ENCODE measurements at regions not wholly inside any gene's neighbourhood (a gene's known extent, or its start where the extent isn't known, plus 50 kb on each side); places are given as distances from the start of the nearest gene placed in this dataset.

GRCh38 chr1:72848997-72849396 lies 566.7 kb upstream of the NEGR1 start:
- Mint-ChIP-seq H3K27me3 (no peaks in the 10 kb centered on the region), H3K36me3 (ENCODE audit: low read depth) (no peaks in the 10 kb centered on the region), H3K9me3 (peaks cover 1% of the 10 kb centered on the region), H3K27ac (no peak overlapping the region), H3K4me1 (ENCODE audit: low read depth) (no peaks in the 10 kb centered on the region), H3K4me3 (no peak overlapping the region)
- CTCF ChIA-PET = no interaction called here
- no peak for DNase-seq
- no peak for TF ChIP-seq CTCF (IDR thresholded peaks at IDR 0.05)
- intact Hi-C loops (cut with micrococcal nuclease) = no loop called here
- ATAC-seq = no peak
- POLR2A ChIA-PET = no interaction called here

GRCh38 chr1:72847651-72848050 lies 565.3 kb upstream of the NEGR1 start:
- Mint-ChIP-seq H3K27ac (no peak overlapping the region), H3K4me1 (ENCODE audit: low read depth) (no peaks in the 10 kb centered on the region), H3K36me3 (ENCODE audit: low read depth) (no peaks in the 10 kb centered on the region), H3K27me3 (no peaks in the 10 kb centered on the region), H3K4me3 (no peak overlapping the region), H3K9me3 (peaks cover 1% of the 10 kb centered on the region)
- ChIA-PET CTCF (no interaction called here), POLR2A (no interaction called here)
- intact Hi-C loops (cut with micrococcal nuclease) = no loop called here
- no peak for ATAC-seq
- no peak for TF ChIP-seq CTCF (IDR thresholded peaks at IDR 0.05)
- no peak for DNase-seq

- no peaks in the 10 kb centered on the region for H3K36me3 Mint-ChIP-seq (ENCODE audit: low read depth)
- ChIA-PET POLR2A (no interaction called here), CTCF (no interaction called here)
- DNase-seq = no peak
- TF ChIP-seq CTCF (IDR thresholded peaks at IDR 0.05) = no peak
- ATAC-seq = no peak
- H3K27ac Mint-ChIP-seq = no peak overlapping the region
- intact Hi-C loops (cut with micrococcal nuclease) = no loop called here
- H3K4me1 Mint-ChIP-seq (ENCODE audit: low read depth) = no peaks in the 10 kb centered on the region
- H3K9me3 Mint-ChIP-seq = peaks cover 7% of the 10 kb centered on the region
- H3K27me3 Mint-ChIP-seq = no peaks in the 10 kb centered on the region
- H3K4me3 Mint-ChIP-seq = no peak overlapping the region
Observed at GRCh38 chr1:72846476-72847278, 564.3 kb upstream of the NEGR1 start.

GRCh38 chr1:72845981-72846380 lies 563.6 kb upstream of the NEGR1 start:
- intact Hi-C loops (cut with micrococcal nuclease) = no loop called here
- ATAC-seq = no peak
- no peak for DNase-seq
- no peak for TF ChIP-seq CTCF (IDR thresholded peaks at IDR 0.05)
- Mint-ChIP-seq H3K4me1 (ENCODE audit: low read depth) (no peaks in the 10 kb centered on the region), H3K27me3 (no peaks in the 10 kb centered on the region), H3K27ac (no peak overlapping the region), H3K4me3 (no peak overlapping the region), H3K36me3 (ENCODE audit: low read depth) (no peaks in the 10 kb centered on the region), H3K9me3 (peaks cover 9% of the 10 kb centered on the region)
- CTCF ChIA-PET = no interaction called here
- POLR2A ChIA-PET = no interaction called here

GRCh38 chr1:72845381-72845780 lies 563.0 kb upstream of the NEGR1 start:
- DNase-seq (no peak), ATAC-seq (no peak)
- H3K27ac Mint-ChIP-seq = no peak overlapping the region
- H3K36me3 Mint-ChIP-seq (ENCODE audit: low read depth) = no peaks in the 10 kb centered on the region
- intact Hi-C loops (cut with micrococcal nuclease) = no loop called here
- no peaks in the 10 kb centered on the region for H3K4me1 Mint-ChIP-seq (ENCODE audit: low read depth)
- H3K27me3 Mint-ChIP-seq = no peaks in the 10 kb centered on the region
- POLR2A ChIA-PET = no interaction called here
- CTCF ChIA-PET = no interaction called here
- peaks cover 9% of the 10 kb centered on the region for H3K9me3 Mint-ChIP-seq
- H3K4me3 Mint-ChIP-seq = no peak overlapping the region
- no peak for TF ChIP-seq CTCF (IDR thresholded peaks at IDR 0.05)

All from activated CD8-positive, alpha-beta T cell treated with anti-CD3 and anti-CD28 coated beads for 36 hours (primary cell).